Skeletal muscle tissue (tissue), 3 donors: ENCODE measurements at regions not wholly inside any gene's neighbourhood (a gene's known extent, or its start where the extent isn't known, plus 50 kb on each side); places are given as distances from the start of the nearest gene placed in this dataset.

ENCODE experiments used
- H3K27ac ChIP-seq: one replicate; pipeline ENCODE4 v1.7.0; 2013; ENCODE audit warnings: mild to moderate bottlenecking, low read depth, low read length, inconsistent platforms
- H3K27me3 ChIP-seq, 3 donors: one replicate each; pipeline ENCODE4 v1.7.0; 2013; ENCODE audit warnings: low read length in 3 of 3; ENCODE audit not compliant: control insufficient read depth in 3 of 3, insufficient read depth in 3 of 3
- H3K36me3 ChIP-seq, 3 donors: one replicate each; pipeline ENCODE4 v1.7.0; 2013; ENCODE audit warnings: low read length in 3 of 3; ENCODE audit not compliant: control insufficient read depth in 3 of 3, insufficient read depth in 3 of 3
- H3K4me1 ChIP-seq, 3 donors: one replicate each; pipeline ENCODE4 v1.7.0; 2013; ENCODE audit warnings: low read length in 3 of 3, mild to moderate bottlenecking in 3 of 3; ENCODE audit not compliant: control insufficient read depth in 3 of 3, insufficient read depth in 3 of 3
- H3K4me3 ChIP-seq, 3 donors: one replicate each; pipeline ENCODE4 v1.7.0; 2013; ENCODE audit warnings: low read length in 3 of 3
- H3K9ac ChIP-seq, 3 donors: one replicate each; pipeline ENCODE4 v1.7.0; 2013; ENCODE audit warnings: low read length in 3 of 3, mild to moderate bottlenecking in 3 of 3, moderate library complexity in 2 of 3, low read depth in 1 of 3
- H3K9me3 ChIP-seq, 3 donors: one replicate each; pipeline ENCODE4 v1.7.0; 2013; ENCODE audit warnings: low read length in 3 of 3; ENCODE audit not compliant: control insufficient read depth in 3 of 3
- donor health status: Osteomylitis.

DNA sequence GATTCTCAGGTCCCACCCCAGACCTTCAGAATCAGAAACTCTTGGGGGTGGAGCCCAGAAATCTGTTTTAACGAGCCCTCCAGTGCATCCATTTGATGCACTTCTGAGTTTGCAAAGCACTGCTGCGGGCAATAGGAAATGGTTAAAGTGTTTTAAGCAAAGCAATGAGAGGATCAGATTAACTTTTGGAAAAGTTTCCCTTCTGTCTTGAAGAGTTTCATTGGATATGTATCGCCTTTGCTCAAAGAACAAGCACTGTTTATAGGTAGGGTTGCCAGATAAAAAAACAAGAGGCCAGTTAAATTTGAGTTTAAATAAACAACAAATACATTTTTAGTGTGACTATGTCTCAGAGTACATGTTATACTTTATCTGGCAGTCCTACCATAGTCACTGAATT is 226.0 kb downstream of the BMP7 start:
- no peaks in the 10 kb centered on the region for H3K4me1 ChIP-seq
- peaks cover 4 to 28% (median 7%) of the 10 kb centered on the region in 3 donors for H3K27me3 ChIP-seq
- peaks cover 0 to 3% (median 0%) of the 10 kb centered on the region in 3 donors for H3K9me3 ChIP-seq
- no peak overlapping the region for H3K27ac ChIP-seq
- no peak overlapping the region for H3K9ac ChIP-seq
- H3K36me3 ChIP-seq, result no peaks in the 10 kb centered on the region
- no peak overlapping the region for H3K4me3 ChIP-seq

DNA sequence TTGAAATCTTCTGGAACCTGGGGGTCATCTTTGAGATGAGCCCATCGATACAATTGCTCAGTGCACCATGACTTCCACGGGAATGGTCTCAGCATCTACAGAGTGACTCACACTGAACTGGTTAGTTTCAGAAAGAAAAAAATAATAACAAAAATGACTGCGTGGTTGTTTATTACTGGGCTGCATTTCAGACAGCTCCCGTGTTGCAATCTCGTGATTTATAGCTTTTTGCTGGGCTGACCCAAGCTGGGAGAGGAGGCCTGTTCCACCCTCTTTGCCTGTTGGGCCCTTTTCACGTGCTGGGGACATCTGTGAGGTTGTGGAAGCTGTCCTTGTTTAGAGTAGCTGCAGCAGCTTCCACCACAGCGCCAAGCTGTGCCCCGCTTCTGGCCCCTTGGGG is 225.5 kb downstream of the BMP7 start:
- H3K4me1 ChIP-seq, result no peaks in the 10 kb centered on the region
- no peak overlapping the region for H3K27ac ChIP-seq
- H3K36me3 ChIP-seq, result no peaks in the 10 kb centered on the region
- H3K9me3 ChIP-seq, result peaks cover 0 to 3% (median 0%) of the 10 kb centered on the region in 3 donors
- no peak overlapping the region for H3K4me3 ChIP-seq
- peaks cover 4 to 30% (median 7%) of the 10 kb centered on the region in 3 donors for H3K27me3 ChIP-seq
- H3K9ac ChIP-seq, result no peak overlapping the region

DNA sequence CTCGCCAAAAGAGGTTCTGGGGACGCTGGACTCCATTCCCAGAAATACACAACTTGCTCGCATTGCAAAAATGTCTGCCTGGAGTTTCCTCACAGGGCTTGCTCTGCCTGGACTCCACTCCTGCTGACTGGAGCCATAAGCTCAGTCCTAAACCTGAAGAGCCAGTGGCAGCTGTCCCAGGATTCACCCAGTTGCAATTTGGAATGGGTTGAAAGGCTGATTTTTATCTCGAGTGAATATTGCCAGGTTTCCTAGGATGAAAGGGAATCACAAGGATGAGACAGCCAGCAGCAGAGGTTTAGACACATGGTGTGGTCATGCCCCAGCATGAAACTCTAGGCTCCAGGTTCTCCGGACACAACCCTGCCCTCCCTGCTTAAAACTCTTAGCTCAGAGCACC is 223.3 kb downstream of the BMP7 start:
- Histone ChIP-seq H3K4me3 (no peak overlapping the region), H3K27ac (no peak overlapping the region), H3K27me3 (peaks cover 4 to 41% (median 21%) of the 10 kb centered on the region in 3 donors), H3K4me1 (no peaks in the 10 kb centered on the region), H3K9ac (no peak overlapping the region), H3K9me3 (peaks cover 0 to 3% (median 0%) of the 10 kb centered on the region in 3 donors), H3K36me3 (no peaks in the 10 kb centered on the region)

DNA sequence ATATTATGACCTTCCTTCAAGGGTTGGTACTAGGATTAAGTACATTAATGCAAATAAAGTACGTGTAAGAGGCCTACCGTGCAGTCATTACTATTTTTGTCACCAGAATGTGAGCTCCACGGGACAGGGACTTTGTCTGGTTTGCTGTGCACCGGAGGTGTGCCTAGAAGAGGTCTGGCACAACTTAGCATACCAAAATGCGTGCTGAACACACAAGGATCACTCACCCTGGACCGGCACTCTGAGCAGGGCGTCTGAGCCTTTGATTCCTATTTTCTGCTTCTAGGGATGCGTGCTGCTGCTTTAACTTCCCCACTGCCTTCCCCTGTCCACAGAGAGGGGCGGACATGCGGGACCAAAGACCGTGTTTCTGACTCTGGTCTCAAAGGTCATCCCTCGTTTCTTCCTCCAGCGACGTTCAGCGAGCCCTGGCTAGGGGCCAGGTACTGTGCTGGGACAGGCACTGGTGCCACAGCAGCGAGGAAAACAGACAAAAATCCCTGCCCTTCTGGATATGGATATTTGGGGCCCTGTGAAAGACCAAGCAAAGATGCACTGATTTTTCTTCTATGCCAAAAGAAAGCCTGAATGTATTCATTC is 222.7 kb downstream of the BMP7 start:
- Histone ChIP-seq H3K4me3 (no peak overlapping the region), H3K4me1 (no peaks in the 10 kb centered on the region), H3K27me3 (peaks cover 4 to 43% (median 23%) of the 10 kb centered on the region in 3 donors), H3K36me3 (no peaks in the 10 kb centered on the region), H3K9me3 (peaks cover 0 to 3% (median 0%) of the 10 kb centered on the region in 3 donors), H3K9ac (no peak overlapping the region), H3K27ac (no peak overlapping the region)

DNA sequence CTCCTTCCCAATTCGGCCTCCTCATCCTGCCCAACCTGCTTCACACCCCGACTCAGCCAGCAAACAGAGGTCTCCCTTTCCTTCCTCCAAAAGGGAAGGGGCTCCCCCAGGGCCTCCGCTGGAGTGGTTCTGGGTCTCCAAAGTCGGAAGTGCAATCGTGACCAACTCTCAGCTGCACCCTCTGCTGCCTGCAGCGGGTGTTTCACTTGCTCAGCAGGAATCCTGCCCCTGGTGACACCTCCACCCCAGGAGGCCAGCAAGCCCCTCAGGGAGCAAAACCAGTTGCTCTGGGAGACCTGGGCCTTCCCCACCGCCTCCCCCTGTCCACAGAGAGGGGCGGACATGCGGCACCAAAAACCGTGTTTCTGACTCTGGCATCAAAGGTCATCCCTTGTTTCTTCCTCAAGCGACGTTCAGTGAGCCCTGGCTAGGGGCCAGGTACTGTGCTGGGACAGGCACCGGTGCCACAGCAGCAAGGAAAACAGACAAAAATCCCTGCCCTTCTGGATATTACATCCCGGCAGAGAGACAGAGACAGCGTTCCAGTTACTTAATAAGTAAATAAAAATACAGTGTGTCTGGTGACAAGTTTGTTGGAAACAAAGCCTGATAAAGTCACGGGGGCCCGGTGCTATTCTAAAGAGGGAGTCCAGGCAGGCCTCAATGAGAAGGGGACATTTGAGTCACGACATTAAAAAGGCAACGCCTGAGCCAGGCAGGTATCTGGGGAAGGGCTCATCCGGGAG is 219.0 kb downstream of the BMP7 start:
- peaks cover 4 to 42% (median 26%) of the 10 kb centered on the region in 3 donors for H3K27me3 ChIP-seq
- no peak overlapping the region for H3K9ac ChIP-seq
- no peak overlapping the region for H3K4me3 ChIP-seq
- H3K9me3 ChIP-seq, result no peaks in the 10 kb centered on the region
- H3K36me3 ChIP-seq, result no peaks in the 10 kb centered on the region
- no peaks in the 10 kb centered on the region for H3K4me1 ChIP-seq
- H3K27ac ChIP-seq, result no peak overlapping the region

DNA sequence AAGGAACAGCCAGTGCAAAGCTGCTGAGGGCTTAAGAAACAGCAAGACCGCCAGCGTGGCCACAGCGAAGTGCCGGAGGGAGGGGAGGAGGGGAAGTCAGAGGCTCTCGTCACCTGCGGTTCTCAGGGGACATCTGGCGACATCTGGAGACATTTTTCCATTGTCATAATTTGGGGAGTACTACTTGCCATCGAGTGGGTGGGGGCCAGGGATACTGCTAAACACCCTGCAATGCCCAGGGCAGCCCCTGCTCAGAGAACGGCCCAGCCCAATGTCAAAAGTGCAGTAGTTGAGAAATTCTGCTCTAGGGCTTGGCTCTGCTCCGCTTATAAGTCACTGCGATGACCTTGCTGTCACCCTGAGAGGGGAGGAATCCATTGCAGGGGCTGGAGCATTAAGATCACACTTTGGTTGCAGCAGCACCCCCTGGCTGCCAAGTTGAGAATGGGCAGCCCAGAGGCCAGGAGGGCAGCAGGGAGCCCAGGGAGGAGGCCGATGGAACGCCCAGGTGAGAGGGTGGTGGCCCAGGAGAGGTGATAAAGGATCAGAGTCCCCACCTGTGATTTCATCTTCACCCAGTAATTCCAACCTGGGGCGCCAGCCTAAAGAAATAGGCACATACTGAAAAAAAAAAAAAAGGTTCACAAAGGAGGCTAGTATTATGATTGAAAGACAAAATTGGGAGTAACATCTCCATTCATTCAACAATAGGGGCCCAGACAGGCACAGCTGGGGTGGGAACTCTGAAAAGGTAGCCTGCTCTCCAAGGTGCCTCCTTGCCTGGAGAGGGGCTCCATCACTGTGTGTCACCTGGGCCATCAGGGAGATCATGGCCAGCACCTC is 218.2 kb downstream of the BMP7 start:
- Histone ChIP-seq H3K4me3 (no peak overlapping the region), H3K27ac (no peak overlapping the region), H3K36me3 (no peaks in the 10 kb centered on the region), H3K9me3 (no peaks in the 10 kb centered on the region), H3K4me1 (no peaks in the 10 kb centered on the region), H3K27me3 (peaks cover 4 to 40% (median 25%) of the 10 kb centered on the region in 3 donors), H3K9ac (no peak overlapping the region)

DNA sequence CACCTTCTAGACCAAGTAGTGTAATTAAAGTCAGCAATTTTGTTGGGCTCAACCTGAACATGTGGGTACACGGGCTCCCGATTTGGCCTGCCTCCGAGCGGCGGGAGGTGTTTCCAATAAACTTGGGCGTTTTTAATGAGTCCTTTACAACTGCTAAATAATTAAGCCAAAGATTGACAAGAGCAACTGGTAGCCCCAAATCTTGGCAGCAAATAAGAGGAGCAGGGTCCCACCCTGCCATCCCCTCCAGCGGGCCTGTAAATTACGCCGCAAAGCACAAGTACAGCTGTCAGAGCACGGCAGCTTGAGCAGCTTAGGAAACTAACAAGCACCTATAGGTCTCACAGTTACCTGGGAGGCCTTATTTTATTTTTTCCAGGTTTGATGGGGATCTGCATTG is 217.1 kb downstream of the BMP7 start:
- Histone ChIP-seq H3K27me3 (peaks cover 4 to 33% (median 23%) of the 10 kb centered on the region in 3 donors), H3K9me3 (no peaks in the 10 kb centered on the region), H3K27ac (no peak overlapping the region), H3K4me1 (no peaks in the 10 kb centered on the region), H3K4me3 (no peak overlapping the region), H3K36me3 (no peaks in the 10 kb centered on the region), H3K9ac (no peak overlapping the region)

DNA sequence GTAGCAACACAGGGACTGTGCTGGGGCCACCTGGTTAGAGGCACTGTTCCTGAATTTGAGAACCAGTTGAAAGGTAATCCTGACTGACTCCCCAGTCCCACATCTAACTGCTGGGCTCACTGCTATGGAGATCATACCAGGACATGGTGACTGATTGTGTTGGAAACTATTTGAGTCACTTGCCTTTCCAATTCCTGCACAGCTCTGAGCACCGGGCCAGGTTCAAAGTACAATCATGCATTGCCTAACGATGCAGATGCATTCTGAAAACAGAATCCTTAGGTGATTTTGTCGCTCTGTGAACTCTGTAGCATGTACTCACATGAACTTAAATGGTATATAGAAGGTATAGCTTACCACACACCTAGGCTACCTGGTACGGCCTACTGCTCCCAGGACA is 215.3 kb downstream of the BMP7 start:
- Histone ChIP-seq H3K36me3 (no peaks in the 10 kb centered on the region), H3K4me1 (no peaks in the 10 kb centered on the region), H3K27me3 (peaks cover 0 to 33% (median 18%) of the 10 kb centered on the region in 3 donors), H3K27ac (no peak overlapping the region), H3K9me3 (no peaks in the 10 kb centered on the region), H3K9ac (no peak overlapping the region), H3K4me3 (no peak overlapping the region)

DNA sequence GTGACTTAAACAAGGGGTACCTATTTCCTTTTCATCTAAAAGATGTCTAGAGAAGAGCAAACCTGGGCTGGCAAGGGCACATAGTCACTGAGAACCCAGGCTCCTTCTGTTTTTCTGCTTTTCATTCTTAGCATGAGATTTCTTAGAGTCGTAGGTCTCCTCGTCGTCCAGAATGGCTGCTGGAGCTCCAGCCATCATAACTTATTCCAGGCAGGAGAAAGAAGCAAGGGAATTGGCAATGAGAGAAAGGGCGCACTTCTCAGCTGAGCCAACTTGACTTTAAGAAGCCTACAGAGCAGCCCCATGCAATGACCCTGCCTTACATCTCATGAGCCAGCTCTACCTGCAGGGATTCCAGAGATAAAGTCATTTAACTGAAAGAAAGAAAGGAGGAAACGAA is 213.4 kb downstream of the BMP7 start:
- H3K4me3 ChIP-seq, result no peak overlapping the region
- no peaks in the 10 kb centered on the region for H3K9me3 ChIP-seq
- no peak overlapping the region for H3K9ac ChIP-seq
- H3K27ac ChIP-seq, result no peak overlapping the region
- H3K4me1 ChIP-seq, result no peaks in the 10 kb centered on the region
- peaks cover 0 to 21% (median 4%) of the 10 kb centered on the region in 3 donors for H3K27me3 ChIP-seq
- H3K36me3 ChIP-seq, result no peaks in the 10 kb centered on the region
